GM21717 (cell line): ENCODE measurements at regions not wholly inside any gene's neighbourhood (a gene's known extent, or its start where the extent isn't known, plus 50 kb on each side); places are given as distances from the start of the nearest gene placed in this dataset.

Source experiments
- ATAC-seq: cut with Tn5 transposase; IDR thresholded peaks from one replicate; pipeline ENCODE4 v1.9.1; 2021; ENCODE audit warnings: mild to moderate bottlenecking, moderate library complexity; ENCODE audit not compliant: unreplicated experiment

DNA sequence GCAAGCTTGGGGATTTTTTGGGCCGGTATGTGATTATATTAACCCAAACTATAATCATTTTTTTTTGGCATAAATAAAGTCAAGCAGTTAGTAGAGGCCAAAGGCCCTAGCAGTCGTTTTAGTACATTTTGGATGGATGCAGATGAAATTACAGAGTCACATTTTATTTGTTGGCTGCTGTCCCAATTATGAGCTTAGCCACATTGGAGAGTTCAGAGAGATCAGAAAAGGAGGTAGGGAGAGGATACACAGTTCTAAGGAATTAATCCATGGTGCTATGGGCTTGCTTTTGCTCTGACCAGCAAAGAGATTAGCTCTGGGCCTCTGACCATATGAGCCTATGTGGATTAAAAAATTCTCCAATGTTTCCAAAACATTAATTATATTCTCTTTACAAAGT, 395.1 kb downstream of the RAPGEF2 start:
- ATAC-seq, result no peak

DNA sequence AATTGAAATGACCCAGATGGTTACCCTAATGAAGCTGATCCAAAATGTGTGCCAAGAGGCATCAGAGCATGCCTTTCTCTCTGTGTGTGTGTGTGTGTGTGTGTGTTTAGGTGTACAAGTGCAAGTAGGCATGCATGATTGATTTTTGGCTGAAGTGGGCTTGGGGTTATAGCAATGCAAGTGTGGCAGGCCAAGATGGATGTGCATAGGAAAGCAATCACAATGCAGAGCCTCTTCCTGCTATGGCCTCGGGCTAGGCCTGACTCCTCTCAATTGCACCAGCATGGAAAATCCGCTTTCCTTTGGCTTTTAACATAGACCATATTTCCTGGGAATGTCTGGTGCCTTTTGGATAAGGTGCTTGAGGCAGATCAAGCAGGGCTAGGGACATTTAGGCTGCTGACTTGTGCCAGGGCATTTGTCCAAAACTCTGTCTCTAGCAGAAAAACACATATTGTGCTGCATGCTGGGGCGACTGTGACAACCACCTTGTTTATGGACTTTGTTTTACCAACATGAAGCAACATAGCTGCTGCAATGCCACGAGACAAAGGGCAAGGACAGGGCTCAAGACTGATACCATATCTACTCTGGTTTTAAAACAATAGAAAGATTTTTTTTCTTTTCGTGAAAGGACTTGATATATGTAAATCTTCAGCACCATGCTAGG, 395.7 kb downstream of the RAPGEF2 start:
- no peak for ATAC-seq

GRCh38 chr4:159500861-159501260, 398.0 kb downstream of the RAPGEF2 start:
- ATAC-seq, result no peak

GRCh38 chr4:159503236-159504008, 400.5 kb downstream of the RAPGEF2 start:
- no peak for ATAC-seq

DNA sequence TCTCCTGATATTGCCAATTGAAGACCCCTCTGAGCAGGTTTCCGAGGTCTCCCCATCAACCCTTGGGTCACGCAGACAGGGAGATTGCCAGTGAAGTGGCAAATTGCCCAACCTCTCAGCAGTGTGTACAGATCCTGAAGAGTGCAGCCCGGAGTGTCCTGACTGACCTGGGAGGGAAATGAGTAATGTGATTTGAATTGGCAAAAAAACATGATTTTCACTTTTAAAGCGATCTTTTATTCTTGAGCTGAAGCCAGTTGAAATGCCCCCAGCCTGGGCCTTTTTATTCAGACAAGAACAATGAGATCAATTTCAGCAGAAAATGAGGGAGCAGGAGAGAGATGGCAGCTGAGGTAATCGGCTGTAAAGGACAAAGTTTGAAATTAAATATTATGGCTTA, 401.8 kb downstream of the RAPGEF2 start:
- ATAC-seq, result no peak

DNA sequence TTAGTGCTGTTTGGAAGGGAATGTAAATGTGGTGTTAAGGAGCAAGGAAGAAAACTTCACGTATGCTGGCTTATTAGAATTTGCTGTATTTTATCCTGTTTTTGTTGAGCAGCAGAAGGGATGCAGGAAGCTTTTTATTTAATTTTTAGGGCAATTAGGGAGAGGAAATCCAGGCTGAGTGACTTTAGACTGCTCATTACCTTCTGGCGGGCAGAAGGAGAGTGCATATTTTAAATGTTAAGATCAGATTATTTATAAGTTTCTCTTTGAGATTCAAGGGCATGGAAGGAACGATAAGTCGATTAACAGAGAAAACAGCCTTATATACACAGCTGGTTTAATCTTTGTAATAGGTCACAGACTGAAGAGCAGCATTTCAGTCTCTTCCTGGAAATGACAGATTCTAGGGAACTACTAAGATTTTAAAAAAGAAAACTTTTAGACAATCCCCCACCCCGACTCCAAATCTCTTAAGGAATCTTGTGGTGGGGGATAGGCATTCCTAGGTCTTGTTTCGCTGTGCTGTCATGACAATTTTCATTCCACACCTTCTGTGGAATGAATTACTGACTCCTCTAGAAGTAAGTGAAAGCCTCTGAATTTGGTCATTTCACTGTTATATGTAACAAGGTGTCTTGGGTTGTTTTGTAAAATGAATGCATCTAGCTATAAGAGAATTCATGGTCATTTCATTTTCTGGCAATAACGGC, 402.5 kb downstream of the RAPGEF2 start:
- ATAC-seq, result no peak

- ATAC-seq, result no peak
Observed at GRCh38 chr4:159506801-159507517, 404.1 kb downstream of the RAPGEF2 start.

GRCh38 chr4:159508917-159509500, 406.1 kb downstream of the RAPGEF2 start:
- no peak for ATAC-seq

GRCh38 chr4:159512348-159512747, 409.5 kb downstream of the RAPGEF2 start:
- ATAC-seq, result no peak

DNA sequence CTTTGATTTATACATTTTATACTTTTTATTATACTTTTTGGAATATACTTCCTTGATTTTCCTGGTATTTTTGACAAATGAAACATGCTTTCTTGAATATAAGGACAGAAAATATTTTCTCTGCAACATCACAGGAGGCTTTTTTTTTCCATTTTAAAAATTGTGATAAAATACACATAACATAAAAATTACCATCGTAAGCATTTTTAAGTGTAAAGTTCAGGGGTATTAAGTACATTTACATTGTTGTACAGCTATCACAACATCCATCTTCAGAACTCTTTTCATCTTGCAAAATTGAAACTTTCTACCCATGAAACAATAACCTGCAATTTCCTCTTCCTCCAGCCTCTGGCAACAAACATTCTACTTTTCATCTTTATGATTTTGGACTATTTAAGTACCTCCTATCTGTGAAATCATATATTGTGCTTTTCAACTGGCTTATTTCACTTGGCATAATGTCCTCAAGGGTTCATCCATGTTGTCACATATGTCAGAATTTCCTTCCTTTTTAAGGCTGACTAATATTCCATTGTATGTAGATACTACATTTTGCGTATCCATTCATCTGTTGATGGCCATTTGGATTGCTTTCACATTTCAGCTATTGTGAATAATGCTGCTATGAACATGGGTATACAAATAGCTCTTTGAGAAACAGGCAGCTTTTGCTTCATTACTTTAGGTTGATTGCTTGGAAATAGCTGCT, 412.6 kb downstream of the RAPGEF2 start:
- no peak for ATAC-seq

DNA sequence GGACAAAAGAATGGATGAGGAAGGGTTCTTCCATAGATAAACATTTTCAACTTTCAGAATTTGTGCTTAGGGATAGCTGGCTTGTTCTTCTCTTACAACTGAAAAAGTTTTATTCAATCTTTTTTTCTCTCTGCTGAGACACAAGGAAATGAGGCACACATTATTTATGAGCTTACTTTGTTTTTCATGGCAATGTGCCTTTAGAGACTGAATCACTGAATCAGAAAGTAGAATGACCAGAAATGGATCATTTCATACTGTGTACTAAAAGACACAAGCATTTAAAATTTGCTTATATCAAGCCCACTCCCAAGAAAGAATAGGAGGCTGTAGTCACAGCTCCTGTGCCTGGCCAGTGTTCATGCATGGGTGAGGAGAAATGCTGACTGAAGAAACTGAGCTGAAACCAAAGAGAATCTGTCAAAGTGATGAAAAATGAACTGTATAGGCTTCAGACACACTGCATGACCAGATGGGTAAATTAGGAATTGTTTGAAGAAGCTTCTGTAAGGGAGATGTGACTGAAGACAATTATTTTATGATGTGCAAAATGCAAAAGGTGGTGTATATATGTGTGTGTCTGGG, 413.8 kb downstream of the RAPGEF2 start:
- no peak for ATAC-seq

DNA sequence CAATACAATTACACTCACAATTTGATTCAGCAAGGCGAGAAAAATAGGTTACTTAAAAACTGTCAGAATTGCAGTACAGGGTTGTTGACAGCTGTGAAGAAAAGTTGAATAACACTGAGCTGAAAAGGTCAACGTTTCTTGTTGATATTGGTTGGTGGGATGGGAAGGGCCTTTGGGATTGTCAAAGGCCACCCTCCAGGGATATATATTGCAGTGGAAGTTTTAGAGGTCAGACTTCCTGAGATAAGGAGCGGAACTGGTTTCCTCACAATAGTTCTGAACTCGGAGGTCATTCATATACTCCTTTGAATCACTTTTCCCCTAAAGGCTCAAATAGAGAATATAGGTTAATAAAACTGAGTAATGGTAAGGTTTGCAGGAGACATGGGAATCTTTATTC, 417.2 kb downstream of the RAPGEF2 start:
- no peak for ATAC-seq

DNA sequence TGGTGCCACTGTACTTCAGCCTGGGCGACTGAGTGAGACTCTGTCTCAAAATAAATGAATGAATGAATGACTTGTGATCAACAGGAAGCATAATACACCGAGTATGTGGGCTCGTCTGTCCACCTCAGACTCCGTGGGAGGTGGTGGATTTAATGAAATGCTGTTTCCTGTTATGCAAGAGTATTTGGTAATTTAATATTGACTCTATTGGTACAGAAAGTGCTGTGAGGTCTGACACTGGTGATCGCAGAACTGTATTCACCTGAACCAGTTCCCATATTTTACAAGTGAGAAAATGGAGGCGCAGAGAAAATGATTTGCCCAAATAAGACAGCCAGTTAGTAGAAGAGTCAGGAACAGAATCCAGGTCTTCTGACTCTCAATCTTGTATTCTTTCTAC, 423.3 kb downstream of the RAPGEF2 start:
- no peak for ATAC-seq

GRCh38 chr4:159534655-159535054, 431.8 kb downstream of the RAPGEF2 start:
- no peak for ATAC-seq

- no peak for ATAC-seq
Observed at GRCh38 chr4:159538556-159538955, 435.7 kb downstream of the RAPGEF2 start.

- ATAC-seq, result no peak
Observed at GRCh38 chr4:159540038-159540437, 437.2 kb downstream of the RAPGEF2 start.

DNA sequence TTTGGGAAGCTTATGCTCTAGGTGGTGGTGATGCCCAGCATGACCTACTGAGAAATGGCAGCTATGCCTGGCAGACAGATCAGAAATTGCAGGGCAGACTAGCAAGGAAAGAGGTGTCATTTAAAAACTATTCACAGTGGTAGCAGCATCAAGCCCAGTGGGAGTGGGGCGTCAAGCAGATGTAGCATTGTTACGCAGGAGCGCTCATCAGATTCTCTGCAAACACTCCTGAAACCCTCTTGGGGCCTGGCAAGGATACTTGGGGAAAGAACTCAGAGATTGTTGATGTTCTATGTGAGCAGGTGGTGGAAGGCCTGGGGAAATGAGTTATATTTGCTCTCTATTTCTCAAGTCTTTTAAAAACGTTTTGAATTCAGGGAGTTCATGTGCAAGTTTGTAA, 437.6 kb downstream of the RAPGEF2 start:
- no peak for ATAC-seq

DNA sequence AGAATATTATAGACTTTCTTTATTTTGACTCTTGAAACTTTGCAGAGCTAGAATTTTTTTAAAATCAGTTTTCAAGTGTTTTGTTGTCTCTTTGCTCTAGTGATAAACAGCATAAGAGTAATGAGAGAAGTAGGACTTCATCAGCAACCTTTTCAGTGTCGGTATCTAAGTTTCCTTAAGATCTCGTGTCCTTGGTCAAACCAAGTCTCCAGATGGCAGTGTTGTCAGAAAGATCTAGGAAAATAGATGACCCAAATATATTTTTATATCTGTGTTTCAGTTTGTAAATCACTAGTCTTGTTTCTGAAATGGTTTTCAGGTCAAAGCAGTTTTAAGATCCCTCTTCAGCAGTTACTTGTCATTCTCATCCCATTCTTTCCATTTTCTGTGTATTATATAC, 438.3 kb downstream of the RAPGEF2 start:
- ATAC-seq, result no peak

DNA sequence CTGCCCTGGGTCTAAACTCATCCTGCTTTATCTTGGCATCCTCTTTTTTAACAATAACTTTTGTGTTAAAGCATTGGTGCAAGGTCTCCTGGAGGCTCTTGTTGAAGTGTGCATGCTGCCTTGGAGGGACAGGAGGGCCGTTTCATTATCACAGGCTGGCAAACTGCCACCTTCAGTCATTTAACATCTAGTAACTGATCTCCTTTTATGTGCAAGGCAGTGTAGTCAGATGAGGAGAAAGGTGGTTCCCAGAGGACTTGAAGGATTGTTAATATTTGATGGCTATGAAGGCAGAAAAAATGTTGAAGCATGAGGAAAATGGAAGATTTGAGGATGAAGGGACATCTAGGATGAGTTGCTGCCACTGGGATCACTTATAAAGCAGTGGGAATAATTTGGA, 439.4 kb downstream of the RAPGEF2 start:
- ATAC-seq, result no peak

- no peak for ATAC-seq
Observed at GRCh38 chr4:159543831-159544230, 441.0 kb downstream of the RAPGEF2 start.
